CD4-positive, alpha-beta T cell (primary cell): ENCODE measurements at regions not wholly inside any gene's neighbourhood (a gene's known extent, or its start where the extent isn't known, plus 50 kb on each side); places are given as distances from the start of the nearest gene placed in this dataset.
"Not testable (repeated sequence)": the region's sequence is repeated elsewhere in the genome, so short reads cannot be mapped to it uniquely, and the experiment has no call there.

ENCODE experiments used
- ATAC-seq: fragments of 200-7000 bp; cut with Tn5 transposase; one replicate; pipeline ENCODE4 v1.10.0; 2022; ENCODE audit warnings: mild to moderate bottlenecking; ENCODE audit not compliant: poor library complexity
- CTCF ChIA-PET: fragments of 350-600 bp; sonication (Branson Sonifier 250); formaldehyde crosslinking; loops from one replicate; lab custom pipeline; 2021; ENCODE audit warnings: antibody characterized with exemption, inconsistent platforms; lab: Charles Lee
- POLR2A ChIA-PET: fragments of 350-600 bp; sonication (Branson Sonifier 250); formaldehyde crosslinking; loops from one replicate; lab custom pipeline; 2021; ENCODE audit warnings: antibody characterized with exemption, inconsistent platforms; lab: Charles Lee
- DNase-seq, 14 experiments: peaks; one replicate each; pipeline ENCODE4 v3.0.0-alpha.2; 2013 to 2020; ENCODE audit warnings: mixed read lengths in 2 of 14
- H3K27ac ChIP-seq, 2 donors: one replicate each; pipeline versions ENCODE4 v1.5.1 to v1.7.0; 2013; ENCODE audit warnings: low read length in 2 of 2, low read depth in 1 of 2, mild to moderate bottlenecking in 1 of 2
- H3K27me3 ChIP-seq, 2 experiments: 1 replicate in 1 of 2; 2 replicates in 1 of 2; pipeline versions ENCODE4 v1.6.1 to v1.7.0; 2013; ENCODE audit warnings: low read length in 2 of 2, control low read depth in 1 of 2, mild to moderate bottlenecking in 1 of 2, moderate library complexity in 1 of 2; ENCODE audit not compliant: insufficient read depth in 2 of 2, control insufficient read depth in 1 of 2
- H3K36me3 ChIP-seq: one replicate; pipeline ENCODE4 v1.6.1; 2013; ENCODE audit warnings: low read length, control low read depth; ENCODE audit not compliant: insufficient read depth
- H3K4me1 ChIP-seq: one replicate; pipeline ENCODE4 v1.6.1; 2013; ENCODE audit warnings: low read length, control low read depth; ENCODE audit not compliant: insufficient read depth
- H3K4me3 ChIP-seq: one replicate; pipeline ENCODE4 v1.5.1; 2013; ENCODE audit warnings: mild to moderate bottlenecking, low read length, moderate library complexity
- H3K9me3 ChIP-seq, 2 experiments: 1 replicate in 1 of 2; 2 replicates in 1 of 2; pipeline versions ENCODE4 v1.6.1 to v1.7.0; 2013; ENCODE audit warnings: low read length in 2 of 2, mild to moderate bottlenecking in 2 of 2, control low read depth in 1 of 2, moderate library complexity in 1 of 2; ENCODE audit not compliant: control insufficient read depth in 1 of 2, insufficient read depth in 1 of 2
- H3K27ac Mint-ChIP-seq: one replicate; pipeline ENCODE4 v1.8.0; 2020; ENCODE audit warnings: mixed read lengths
- H3K27me3 Mint-ChIP-seq: one replicate; pipeline ENCODE4 v1.8.0; 2021; ENCODE audit warnings: mixed read lengths
- H3K36me3 Mint-ChIP-seq: one replicate; pipeline ENCODE4 v1.8.0; 2021; ENCODE audit warnings: low read depth, mixed read lengths
- H3K4me1 Mint-ChIP-seq: one replicate; pipeline ENCODE4 v1.8.0; 2021; ENCODE audit warnings: low read depth, mixed read lengths
- H3K4me3 Mint-ChIP-seq: one replicate; pipeline ENCODE4 v1.8.0; 2020; ENCODE audit warnings: mild to moderate bottlenecking, mixed read lengths
- H3K9me3 Mint-ChIP-seq: one replicate; pipeline ENCODE4 v1.8.0; 2020; ENCODE audit warnings: mixed read lengths
- CTCF ChIP-seq: fragments of 200-600 bp; IDR thresholded peaks from one replicate; pipeline ENCODE4 v1.8.0; 2022; ENCODE audit warnings: antibody characterized with exemption, mild to moderate bottlenecking
- intact Hi-C, 2 experiments: fragments of 100-400 bp; cut with DNase I in 1 of 2; cut with micrococcal nuclease in 1 of 2; formaldehyde crosslinking; loops; one replicate each; pipeline versions ENCODE4 v1.15.1 to v1.9.0; 2023 to 2025; cut with DNase I, micrococcal nuclease

- no peaks in the 10 kb centered on the region for H3K4me1 Mint-ChIP-seq
- no peak overlapping the region for H3K27ac ChIP-seq
- CTCF ChIA-PET, result interaction anchor here (1.1 kb wide), 1 partner anchor 11 kb away, joined by 3 read pairs; no protein-coding TSS in a partner anchor
Observed at GRCh38 chr18:60188958-60189357, 183.6 kb downstream of the MC4R start.

GRCh38 chr18:60182223-60182622 lies 190.4 kb downstream of the MC4R start:
- no peak for ATAC-seq
- H3K9me3 ChIP-seq, result peaks cover 0 to 3% of the 10 kb centered on the region in 2 experiments
- no peaks in the 10 kb centered on the region for H3K36me3 ChIP-seq
- no peaks in the 10 kb centered on the region for H3K27me3 ChIP-seq
- intact Hi-C loops, result no loop called here
- DNase-seq, result no peak
- no peaks in the 10 kb centered on the region for H3K4me1 ChIP-seq
- Mint-ChIP-seq H3K9me3 (no peaks in the 10 kb centered on the region), H3K27ac (no peak overlapping the region), H3K4me1 (no peaks in the 10 kb centered on the region), H3K4me3 (no peak overlapping the region), H3K36me3 (no peaks in the 10 kb centered on the region), H3K27me3 (no peaks in the 10 kb centered on the region)
- no peak overlapping the region for H3K4me3 ChIP-seq
- ChIA-PET POLR2A (no interaction called here), CTCF (no interaction called here)
- H3K27ac ChIP-seq, result no peak overlapping the region
- no peak for TF ChIP-seq CTCF

More at GRCh38 chr18:60188958-60189357, 183.6 kb downstream of the MC4R start:
- no peaks in the 10 kb centered on the region for H3K9me3 ChIP-seq
- no peaks in the 10 kb centered on the region for H3K4me1 ChIP-seq
- no peak for TF ChIP-seq CTCF
- no peak for DNase-seq
- H3K27me3 ChIP-seq, result no peaks in the 10 kb centered on the region
- H3K4me3 Mint-ChIP-seq, result no peak overlapping the region
- intact Hi-C loops, result no loop called here
- POLR2A ChIA-PET, result no interaction called here
- H3K4me3 ChIP-seq, result no peak overlapping the region
- H3K36me3 Mint-ChIP-seq, result no peaks in the 10 kb centered on the region
- peaks cover 2% of the 10 kb centered on the region for H3K9me3 Mint-ChIP-seq
- no peaks in the 10 kb centered on the region for H3K27me3 Mint-ChIP-seq
- no peaks in the 10 kb centered on the region for H3K36me3 ChIP-seq
- no peak for ATAC-seq
- no peak overlapping the region for H3K27ac Mint-ChIP-seq

GRCh38 chr18:60180671-60181070 lies 191.9 kb downstream of the MC4R start:
- no peak overlapping the region for H3K4me3 ChIP-seq
- no peak overlapping the region for H3K27ac Mint-ChIP-seq
- POLR2A ChIA-PET, result no interaction called here
- H3K36me3 Mint-ChIP-seq, result no peaks in the 10 kb centered on the region
- no peaks in the 10 kb centered on the region for H3K4me1 Mint-ChIP-seq
- no peak for TF ChIP-seq CTCF
- DNase-seq (no peak), ATAC-seq (no peak)
- H3K9me3 Mint-ChIP-seq, result no peaks in the 10 kb centered on the region
- no peaks in the 10 kb centered on the region for H3K27me3 ChIP-seq
- intact Hi-C loops, result no loop called here
- H3K4me1 ChIP-seq, result no peaks in the 10 kb centered on the region
- H3K9me3 ChIP-seq, result peaks cover 0 to 3% of the 10 kb centered on the region in 2 experiments
- no peaks in the 10 kb centered on the region for H3K36me3 ChIP-seq
- H3K4me3 Mint-ChIP-seq, result no peak overlapping the region
- no peaks in the 10 kb centered on the region for H3K27me3 Mint-ChIP-seq
- CTCF ChIA-PET, result no interaction called here
- H3K27ac ChIP-seq, result no peak overlapping the region

- H3K36me3 Mint-ChIP-seq, intact Hi-C loops, H3K36me3 ChIP-seq, H3K4me1 Mint-ChIP-seq, POLR2A ChIA-PET, H3K4me1 ChIP-seq, H3K27ac Mint-ChIP-seq, H3K9me3 ChIP-seq, H3K27me3 Mint-ChIP-seq, DNase-seq, ATAC-seq, H3K9me3 Mint-ChIP-seq, H3K27ac ChIP-seq, H3K4me3 ChIP-seq, H3K4me3 Mint-ChIP-seq, H3K27me3 ChIP-seq: not testable (repeated sequence)
- CTCF ChIA-PET, result interaction anchor here (1.2 kb wide), 1 partner anchor 10 kb away, joined by 3 read pairs; no protein-coding TSS in a partner anchor
Observed at GRCh38 chr18:60178224-60178623, 194.4 kb downstream of the MC4R start.
